Activated T-helper 1 cell treated with Interleukin-2 at 50 U/mL for 16 hours (primary cell): ENCODE measurements at regions not wholly inside any gene's neighbourhood (a gene's known extent, or its start where the extent isn't known, plus 50 kb on each side); places are given as distances from the start of the nearest gene placed in this dataset.

Experiments used
- DNase-seq: peaks from one replicate; pipeline ENCODE4 v3.0.0-alpha.2; 2020; ENCODE audit warnings: low read depth

- DNase-seq: no peak
Observed at GRCh38 chr13:106867249-106867648, 299.3 kb upstream of the ARGLU1 start.

- DNase-seq: no peak
Observed at GRCh38 chr13:106865716-106866440, 297.9 kb upstream of the ARGLU1 start.

GRCh38 chr13:106859533-106859904, 291.6 kb upstream of the ARGLU1 start:
- no peak for DNase-seq

GRCh38 chr13:106858903-106859532, 291.1 kb upstream of the ARGLU1 start:
- DNase-seq: no peak

- DNase-seq: no peak
Observed at GRCh38 chr13:106852436-106852835, 284.5 kb upstream of the ARGLU1 start.

- DNase-seq: no peak
Observed at GRCh38 chr13:106850973-106851650, 283.2 kb upstream of the ARGLU1 start.

- no peak for DNase-seq
Observed at GRCh38 chr13:106846571-106847448, 278.9 kb upstream of the ARGLU1 start.

- DNase-seq: no peak
Observed at GRCh38 chr13:106836186-106836802, 268.4 kb upstream of the ARGLU1 start.

GRCh38 chr13:106835477-106835876, 267.5 kb upstream of the ARGLU1 start:
- DNase-seq: no peak

- DNase-seq: no peak
Observed at GRCh38 chr13:106821979-106822378, 254.0 kb upstream of the ARGLU1 start.

- DNase-seq: no peak
Observed at GRCh38 chr13:106819413-106820180, 251.7 kb upstream of the ARGLU1 start.

GRCh38 chr13:106818971-106819370, 251.0 kb upstream of the ARGLU1 start:
- no peak for DNase-seq

GRCh38 chr13:106815545-106815944, 247.6 kb upstream of the ARGLU1 start:
- no peak for DNase-seq

GRCh38 chr13:106814463-106814862, 246.5 kb upstream of the ARGLU1 start:
- no peak for DNase-seq

GRCh38 chr13:106810069-106810468, 242.1 kb upstream of the ARGLU1 start:
- DNase-seq: no peak

- DNase-seq: no peak
Observed at GRCh38 chr13:106804991-106805390, 237.1 kb upstream of the ARGLU1 start.

- no peak for DNase-seq
Observed at GRCh38 chr13:106802917-106803316, 235.0 kb upstream of the ARGLU1 start.

- no peak for DNase-seq
Observed at GRCh38 chr13:106799781-106800335, 231.9 kb upstream of the ARGLU1 start.

GRCh38 chr13:106797081-106797640, 229.2 kb upstream of the ARGLU1 start:
- no peak for DNase-seq

GRCh38 chr13:106796280-106797047, 228.5 kb upstream of the ARGLU1 start:
- DNase-seq: no peak
